Dedifferentiated amniotic fluid mesenchymal stem cell (primary cell): ENCODE measurements at regions not wholly inside any gene's neighbourhood (a gene's known extent, or its start where the extent isn't known, plus 50 kb on each side); places are given as distances from the start of the nearest gene placed in this dataset.
"Not testable (repeated sequence)": the region's sequence is repeated elsewhere in the genome, so short reads cannot be mapped to it uniquely, and the experiment has no call there.

Source experiments
- DNase-seq: peaks from one replicate; pipeline ENCODE4 v3.0.0-alpha.2; 2016; ENCODE audit errors: extremely low spot score

DNA sequence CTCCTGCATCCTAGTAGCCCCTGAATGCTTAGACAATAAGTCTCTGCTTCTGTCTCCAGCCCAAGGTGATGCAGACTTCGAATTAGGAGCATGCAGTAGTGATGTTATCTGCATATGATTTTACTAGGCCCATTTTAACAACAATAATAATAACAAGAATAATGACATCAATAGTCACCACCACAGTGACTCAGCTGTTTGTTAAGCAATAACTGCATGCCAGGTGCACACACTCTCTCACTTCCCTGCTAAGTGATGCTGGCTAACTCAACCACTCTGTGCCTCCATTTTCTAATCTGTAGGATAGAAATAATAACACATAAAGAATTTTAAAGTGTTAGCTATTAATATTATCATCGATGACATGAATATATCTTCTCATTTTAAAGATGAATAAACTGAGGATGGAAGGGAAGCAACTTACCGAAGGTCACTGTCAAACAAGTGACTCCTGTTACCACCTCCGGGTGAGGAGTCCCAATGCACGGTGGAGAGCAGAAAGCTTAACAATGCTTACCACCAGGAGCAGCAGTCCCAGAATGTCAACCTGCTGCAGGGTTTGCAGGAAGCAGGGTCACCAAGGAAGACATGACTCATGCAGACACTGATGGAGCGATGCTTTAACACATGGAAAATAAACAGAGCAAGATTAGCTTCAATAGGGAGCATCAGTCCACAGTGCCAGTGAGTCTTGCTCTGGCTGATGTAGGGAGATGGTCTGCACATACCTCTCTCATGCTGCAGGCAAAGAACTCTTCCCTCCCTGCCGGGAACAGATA, 290.2 kb downstream of the SPATA17 start:
- no peak for DNase-seq

DNA sequence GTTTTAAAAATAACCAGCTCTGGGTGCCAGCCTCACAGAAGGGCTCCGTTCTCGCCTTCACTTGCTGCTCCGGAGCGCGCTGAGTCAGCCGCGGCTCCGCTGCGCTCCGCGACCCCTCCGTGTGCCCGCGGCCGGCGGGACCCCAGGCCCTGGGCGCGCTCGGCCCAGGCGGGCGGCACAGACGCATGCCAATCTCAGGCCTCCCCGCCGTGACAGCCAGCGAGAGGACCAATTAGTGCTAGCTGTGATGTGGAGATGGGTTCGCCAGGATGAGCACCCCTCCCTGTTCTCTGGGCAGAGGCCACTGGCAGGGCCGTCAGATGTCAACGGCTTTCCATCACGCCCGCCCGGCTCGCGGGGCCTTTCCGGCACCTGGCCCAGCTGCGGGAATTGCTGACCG, 293.8 kb downstream of the SPATA17 start:
- no peak for DNase-seq

DNA sequence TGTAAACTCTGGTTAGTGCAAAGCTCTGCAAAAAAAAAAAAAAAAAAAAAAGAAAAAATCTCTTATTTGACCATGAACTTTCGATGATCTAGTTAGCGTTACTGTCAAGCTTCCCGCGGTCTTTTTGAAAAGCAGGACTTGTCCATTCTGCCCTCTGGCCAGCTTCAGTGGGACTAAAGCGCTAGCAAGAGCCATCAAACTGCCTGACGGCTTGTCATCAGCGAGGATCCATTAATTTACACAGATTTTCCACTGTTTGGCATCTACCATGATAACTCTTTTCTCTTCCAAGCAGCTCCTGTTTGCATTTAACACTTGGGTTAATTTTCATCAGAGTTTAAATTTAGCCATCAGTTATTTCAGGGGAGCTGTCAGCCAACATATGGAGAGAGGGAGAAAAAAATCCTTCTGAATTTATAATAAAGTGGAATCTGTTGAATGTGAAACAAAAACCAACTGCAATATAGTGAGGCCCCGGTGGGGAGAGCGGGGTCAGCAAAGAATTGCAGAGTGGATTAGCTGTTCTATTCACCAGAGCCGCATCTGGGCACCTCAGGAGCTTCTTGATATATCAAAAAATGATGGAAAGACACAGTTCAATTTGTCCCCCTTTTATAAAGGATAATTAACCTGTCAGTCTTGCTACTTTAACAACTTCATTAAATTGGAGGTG, 298.2 kb downstream of the SPATA17 start:
- DNase-seq = no peak

DNA sequence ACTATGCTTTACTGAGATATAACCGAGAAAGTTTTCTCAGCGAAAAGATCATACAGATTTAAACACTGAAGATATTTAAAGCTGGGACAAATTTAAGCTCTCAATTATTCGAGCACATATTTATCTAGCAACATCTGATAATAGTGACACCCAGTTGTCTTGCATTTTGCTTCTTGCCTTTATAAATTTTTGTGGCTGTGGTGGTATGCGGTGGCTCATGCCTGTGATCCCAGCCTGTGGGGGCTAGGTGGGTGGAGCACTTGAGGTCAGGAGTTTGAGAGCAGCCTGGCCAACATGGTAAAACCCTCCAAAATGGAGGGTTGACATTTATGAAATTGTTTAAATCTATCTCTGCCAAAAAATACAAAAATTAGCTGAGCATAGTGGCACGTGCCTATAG, 312.2 kb downstream of the SPATA17 start:
- no peak for DNase-seq

DNA sequence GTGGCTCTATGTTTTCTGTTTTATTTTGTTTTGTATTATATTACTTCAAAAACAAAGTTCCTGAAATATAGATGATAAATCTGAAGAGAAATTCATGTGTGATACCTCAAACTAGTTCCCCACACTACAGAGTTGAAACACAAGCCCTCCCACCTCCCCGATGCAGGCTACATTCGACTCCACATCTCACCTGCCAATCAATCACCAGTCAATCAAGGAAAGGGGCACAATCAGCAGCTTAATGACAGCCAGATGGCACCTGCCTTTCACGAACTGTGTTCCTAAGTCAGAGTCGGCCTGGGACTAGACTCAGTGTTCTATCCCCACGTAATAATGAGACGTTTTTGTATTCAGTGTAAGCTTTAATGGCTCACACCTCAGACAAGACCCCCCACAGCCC, 313.4 kb downstream of the SPATA17 start:
- DNase-seq = no peak

DNA sequence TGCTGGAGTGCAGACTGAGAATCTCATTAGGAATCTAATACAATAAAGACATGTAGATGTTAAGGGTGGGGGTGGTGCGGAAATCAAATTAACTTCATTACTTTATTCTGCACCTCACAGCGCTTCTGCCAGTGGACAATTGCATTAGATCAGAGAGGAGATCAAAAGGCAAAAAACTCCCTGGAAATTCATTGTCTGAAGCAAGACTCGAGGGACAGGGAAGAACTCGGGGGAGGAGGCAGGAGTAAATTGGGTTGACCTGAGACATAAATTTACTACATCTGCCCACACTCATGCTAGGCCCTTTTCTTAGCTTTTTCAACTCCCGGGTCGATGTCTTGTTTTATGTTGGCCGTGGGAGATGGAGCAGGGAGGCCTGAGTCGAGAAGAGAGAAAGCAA, 315.4 kb downstream of the SPATA17 start:
- DNase-seq = no peak

DNA sequence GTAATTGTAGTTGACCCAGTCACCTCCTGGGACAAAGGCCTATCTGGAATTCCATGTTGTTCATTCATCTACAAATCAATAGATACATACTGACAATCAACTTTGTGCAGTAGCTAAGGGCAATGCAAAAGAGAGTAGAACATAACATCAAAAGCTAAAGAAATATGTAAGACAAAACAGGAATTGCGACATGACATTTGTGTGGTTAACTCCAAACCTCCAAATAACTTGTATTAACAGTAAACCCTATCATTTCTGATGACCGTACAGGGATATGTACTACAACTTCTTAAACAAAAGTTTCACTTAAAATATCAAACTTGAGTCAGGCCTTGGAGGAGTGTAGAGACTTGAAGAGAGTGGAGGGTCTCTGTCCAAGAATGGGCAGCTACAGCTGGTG, 317.6 kb downstream of the SPATA17 start:
- DNase-seq = no peak

DNA sequence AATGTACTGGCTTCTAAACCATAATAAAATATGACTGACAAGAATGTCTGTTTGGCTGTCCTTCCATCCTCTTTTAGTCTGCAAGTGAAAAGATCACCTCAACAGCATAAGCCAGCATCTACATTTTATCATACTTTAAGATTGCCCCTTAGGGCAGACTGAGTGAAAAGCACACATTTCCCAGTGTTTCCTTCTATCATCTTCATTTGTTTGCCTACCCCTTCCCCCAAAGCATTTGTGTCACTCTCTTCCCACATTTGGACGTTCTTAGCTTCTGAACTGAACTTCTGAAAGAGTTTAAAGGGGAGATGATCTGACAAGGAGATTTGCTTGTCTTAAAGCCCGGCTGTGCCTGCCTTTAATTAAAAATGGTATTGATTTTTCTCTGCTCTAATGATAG, 322.2 kb downstream of the SPATA17 start:
- DNase-seq = no peak

DNA sequence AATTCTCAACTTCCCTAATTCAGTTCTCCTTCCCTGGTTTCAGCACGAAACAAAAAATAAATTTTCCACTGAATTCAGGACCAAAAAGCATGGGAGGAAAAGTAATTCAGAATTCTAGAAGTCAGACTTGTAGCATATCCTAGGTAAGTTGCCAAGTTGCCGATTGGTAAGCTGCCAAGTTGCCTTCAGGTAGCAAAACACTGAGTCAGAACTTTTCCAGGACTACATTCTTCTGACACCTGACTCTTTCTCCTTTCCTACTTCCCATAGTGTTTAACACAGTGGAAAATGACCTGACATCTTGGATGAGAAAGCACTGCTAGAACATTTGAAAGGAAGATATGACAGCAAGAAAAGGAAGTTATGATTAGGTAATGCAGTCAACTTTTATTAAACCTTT, 322.8 kb downstream of the SPATA17 start:
- DNase-seq = no peak

DNA sequence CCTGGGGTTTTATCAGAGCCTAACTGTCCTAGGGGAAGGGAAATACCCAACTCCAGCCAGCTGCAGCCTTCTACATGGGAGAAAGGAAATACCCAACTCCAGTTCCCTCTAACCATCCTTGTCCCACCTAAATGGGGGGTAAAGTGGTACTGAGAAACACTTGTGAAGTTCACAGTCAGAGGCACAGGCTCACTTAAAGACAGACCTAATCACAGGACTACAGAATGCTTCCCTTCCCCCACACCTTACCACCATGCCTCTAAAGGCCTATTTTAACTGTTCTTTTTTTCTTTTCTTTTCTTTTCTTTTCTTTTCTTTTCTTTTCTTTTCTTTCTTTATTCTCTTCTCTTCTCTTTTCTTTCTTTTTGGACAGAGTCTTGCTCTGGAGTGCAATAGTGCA, 324.6 kb downstream of the SPATA17 start:
- DNase-seq = no peak

DNA sequence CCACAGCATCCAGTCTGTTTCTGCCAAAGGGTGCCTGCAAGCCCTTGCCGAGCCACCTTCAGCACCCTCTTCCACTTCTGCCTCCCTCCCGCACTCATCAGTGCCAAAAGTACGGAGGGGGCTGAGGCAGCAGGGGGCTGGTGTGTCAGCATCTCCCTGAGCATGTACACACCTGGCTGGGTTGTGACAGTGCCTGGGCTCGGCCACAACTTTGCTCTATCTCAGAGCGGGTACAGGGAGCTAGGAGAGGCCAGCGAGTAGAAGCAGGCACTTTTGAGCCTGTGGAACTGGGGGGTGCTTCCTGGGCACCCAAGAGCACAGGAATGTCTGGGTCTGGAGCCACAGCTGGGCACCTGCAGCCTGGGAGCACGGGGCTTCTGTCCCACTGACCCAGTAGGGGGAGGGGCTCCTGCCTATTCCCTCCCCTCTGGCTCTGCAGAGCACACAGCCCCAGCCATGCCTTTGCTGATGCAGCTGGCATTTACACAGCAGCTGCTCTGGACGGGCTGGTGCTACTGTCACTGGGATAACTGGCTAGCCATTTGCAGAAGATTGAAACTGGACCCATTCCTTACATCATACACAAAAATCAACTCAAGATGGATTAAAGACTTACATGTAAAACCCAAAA, 319.8 kb upstream of the RRP15 start:
- no peak for DNase-seq

DNA sequence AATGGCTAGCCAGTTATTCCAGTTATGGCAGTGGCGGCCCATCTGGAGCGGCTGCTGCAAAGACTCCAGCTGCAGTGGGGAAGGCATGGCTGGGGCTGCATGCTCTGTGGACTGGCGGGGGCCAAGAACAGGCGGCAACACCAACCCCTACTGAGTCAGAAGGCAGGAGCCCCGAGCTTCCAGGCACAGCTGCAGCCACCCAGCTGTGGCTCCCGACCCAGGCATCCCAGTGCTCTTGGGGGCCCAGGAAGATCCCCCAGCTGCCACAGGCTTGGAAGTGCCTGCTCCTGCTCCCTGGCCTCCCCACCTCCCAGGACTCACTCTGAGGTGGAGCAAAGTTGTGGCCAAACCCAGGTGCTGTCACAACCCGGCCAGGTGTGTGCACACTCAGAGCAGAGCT, 317.0 kb upstream of the RRP15 start:
- DNase-seq = no peak

DNA sequence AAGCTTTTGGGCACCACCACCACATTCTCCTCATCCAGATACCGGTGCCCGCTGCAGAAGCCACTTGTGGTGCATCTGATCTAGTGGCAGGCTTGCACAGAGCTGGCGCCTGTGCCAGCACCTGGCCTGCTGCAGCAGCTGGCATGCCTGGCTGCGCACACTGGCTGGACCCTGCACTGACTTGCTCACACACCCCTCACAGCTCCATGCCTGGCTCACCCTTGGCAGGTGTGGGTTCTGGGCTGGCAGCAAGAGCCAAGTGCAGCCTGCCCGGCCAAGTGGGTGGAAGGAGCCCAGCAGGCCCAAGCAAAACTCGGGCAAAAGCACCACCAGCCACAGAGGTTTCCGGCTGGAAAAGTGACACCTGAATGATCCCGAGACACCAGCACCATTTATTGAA, 315.7 kb upstream of the RRP15 start:
- no peak for DNase-seq

DNA sequence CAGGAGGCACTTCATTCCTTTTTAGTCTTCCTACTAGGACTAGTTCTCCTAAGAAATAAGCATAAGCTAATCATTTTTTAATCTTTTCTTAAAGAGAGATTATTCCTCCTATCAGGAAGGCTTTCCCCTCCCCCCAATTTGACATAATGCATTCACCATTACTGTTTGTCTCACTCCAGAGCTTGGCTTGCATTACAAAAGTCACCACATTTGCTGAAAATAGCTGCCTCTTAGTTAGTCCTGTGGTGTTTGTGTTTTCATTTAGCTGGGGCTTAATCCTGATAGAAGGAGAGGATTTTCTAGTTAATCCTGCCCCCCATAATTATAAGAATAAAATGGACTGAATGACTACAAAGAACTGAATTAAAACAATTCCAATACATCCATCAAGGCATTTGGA, 307.1 kb upstream of the RRP15 start:
- DNase-seq = no peak

DNA sequence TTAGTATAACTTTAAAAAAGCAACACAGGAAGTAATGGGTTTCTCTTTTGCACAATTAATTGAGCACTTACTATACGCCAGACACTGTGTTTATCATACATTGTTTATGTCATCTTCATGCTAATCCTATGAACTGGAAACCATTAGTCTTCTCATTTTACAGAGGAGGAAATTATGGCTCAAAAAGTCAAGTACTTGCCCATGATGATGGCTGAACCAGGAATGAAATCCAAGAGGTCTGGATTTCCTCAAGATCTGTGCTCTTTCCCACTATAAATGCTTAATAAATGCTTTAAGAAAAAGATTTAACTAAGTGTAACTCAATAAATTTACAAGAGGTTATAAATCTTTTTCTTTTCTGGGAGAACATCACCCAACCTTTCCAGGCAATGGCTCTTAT, 303.7 kb upstream of the RRP15 start:
- no peak for DNase-seq

DNA sequence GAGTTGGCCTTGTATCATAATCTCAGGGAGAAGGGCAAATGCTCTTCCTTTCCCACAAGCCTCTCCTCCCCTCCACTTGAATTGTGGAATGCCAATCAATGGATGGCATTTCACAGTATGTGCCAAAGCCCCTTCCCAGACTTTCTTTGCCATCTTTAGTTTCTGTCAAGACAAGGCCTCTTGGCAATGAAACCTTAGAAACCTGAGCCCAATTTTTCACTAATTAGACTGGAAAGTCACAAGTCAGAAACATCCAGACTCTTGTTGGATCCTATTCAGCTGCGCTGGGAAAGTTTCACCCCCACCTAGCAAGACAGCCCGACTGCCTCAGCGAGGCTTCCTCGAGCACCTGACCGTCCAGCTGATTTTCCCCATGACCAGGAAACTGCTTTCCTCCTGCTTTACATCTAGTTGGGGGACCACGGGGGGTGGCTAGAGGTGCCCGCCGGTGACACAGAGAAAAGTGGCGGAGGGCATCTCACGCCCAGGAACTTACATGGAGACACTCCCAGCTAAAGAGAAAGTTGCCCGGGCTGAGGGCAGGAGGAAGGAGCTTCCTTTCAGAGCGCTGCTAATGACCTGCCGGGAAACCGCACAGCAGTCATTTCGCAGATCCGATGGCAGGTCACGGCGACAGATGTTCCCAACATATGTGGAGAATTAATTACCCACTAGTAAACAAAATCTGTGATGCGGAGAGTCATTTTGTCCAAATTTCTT, 302.6 kb upstream of the RRP15 start:
- DNase-seq = no peak

DNA sequence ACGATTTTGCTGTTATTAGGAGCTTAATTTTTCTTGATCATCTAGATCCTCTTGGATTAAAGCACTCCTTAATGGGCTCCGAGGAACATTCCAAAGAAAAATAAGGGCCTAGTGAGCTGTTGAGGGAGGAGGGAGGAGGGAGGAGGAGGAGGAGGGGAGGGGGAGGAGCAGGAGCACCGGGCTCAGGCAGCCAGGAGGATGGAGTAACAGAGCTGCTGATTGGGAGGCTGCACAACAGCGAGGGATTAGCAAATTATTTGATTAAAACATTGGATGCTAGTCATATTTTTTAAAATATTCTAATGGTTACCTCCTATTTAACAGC, 302.1 kb upstream of the RRP15 start:
- DNase-seq = no peak

DNA sequence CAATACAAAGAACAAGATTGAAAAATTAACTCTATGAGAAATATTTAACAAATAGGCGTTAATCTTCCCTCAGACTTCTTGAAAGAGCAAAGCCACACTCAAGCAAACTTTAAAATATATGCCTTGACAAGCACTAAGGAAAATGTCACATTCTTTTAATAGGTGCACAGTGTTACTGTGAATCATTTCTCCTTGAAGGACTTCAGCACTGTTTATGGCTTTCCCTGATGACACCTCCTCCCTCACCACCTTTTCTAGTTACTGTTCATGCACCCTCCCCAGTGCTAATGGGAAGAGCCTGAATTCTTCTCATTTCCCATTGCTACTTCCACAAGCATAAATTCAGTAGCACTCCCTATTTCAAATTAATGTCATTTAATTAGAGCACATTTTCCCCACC, 299.5 kb upstream of the RRP15 start:
- no peak for DNase-seq

DNA sequence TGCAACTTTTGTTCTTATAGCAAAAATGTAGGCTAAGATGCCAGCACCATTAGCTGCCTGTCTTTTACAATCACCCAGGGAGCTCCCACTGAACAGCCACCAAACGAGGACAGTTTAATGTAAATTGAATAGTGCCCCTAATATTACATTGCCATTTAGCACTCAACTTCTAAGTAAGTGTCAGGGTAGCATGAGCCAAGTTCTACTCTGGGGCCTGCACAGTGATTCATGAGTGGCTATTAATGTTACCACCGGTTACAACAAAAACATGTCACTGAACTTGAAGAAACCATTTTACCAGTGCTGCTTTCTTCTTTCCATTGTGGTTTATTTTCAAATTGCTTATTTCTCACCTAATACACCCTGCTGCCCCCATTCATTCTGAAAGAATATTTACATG, 295.6 kb upstream of the RRP15 start:
- DNase-seq = no peak

DNA sequence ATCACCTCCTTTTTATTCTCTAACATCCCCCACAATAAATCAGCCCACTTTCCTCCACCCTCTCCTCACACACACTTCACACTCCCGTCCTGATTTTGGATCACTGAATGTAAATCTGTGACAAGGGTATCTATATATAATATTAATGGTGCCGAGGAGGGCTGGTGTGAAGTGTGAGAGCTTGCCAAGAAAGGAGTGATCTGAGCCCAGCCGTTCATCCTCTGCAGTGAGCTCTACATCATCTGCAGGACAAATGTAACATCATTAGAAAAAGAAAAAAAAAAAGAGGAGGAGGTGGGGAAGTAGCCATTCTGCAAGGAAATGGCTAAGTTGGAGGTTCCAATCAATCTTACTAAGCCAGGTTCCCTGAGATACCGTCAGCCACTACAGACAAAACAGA, 291.7 kb upstream of the RRP15 start:
- DNase-seq = no peak

DNA sequence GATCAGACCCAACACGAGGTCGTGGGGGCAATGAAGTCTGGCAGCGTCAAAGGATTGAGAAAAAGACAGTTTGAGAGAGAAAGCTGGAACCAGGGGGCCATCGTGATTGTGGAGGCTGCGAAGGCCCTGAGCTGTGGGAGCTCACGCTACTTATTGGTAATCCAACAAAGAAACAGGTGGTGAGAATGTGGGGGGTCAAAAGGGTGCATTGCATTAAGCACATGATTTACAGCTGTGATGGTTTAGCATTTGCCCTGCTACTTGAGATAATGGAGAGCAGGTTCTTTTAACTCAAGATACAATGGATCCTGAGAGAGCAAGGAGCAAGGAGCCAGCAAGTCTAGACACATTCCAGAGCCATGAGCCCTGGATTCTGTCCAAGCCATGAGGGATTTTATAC, 276.8 kb upstream of the RRP15 start:
- DNase-seq = not testable (repeated sequence)

DNA sequence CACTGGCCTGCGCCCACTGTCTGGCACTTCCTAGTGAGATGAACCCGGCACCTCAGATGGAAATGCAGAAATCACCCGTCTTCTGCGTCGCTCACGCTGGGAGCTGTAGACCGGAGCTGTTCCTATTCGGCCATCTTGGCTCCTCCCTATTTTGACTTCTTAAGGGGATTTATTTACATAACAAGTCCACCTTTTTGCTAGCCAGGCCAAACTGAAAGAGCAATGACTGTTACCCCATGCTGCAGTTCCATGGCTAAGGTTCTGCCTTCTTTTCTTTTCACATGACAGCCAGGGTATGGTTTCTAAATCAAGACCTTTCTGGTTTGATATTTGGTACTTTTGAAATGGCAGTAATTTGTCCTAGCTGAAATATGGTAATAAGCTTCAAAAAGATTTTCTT, 270.0 kb upstream of the RRP15 start:
- DNase-seq = not testable (repeated sequence)

DNA sequence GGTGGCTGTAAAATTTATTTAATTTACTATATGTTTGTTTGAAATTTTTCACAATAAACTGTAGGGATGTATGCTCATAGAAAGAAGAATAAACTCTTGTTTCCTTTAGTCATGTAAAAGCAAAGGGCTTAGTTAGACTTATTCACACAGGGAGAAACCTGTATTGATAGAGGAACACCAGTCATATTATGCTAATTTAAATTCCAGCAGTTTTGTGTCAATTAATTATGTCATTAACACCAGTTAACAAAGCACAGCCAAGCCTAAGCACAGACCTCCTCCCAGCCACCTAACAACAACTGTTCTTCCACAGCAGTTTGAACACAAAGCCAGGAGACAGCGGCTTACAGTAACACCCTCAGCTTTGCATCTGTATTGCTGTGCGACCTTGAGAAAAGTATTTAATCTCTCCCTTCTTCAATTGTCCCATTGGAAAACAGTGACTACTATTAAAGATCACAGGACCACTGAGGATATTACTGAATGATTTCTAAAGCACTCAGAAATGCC, 260.8 kb upstream of the RRP15 start:
- DNase-seq = no peak
